ENCODE measurements at regions not wholly inside any gene's neighbourhood (a gene's known extent, or its start where the extent isn't known, plus 50 kb on each side); places are given as distances from the start of the nearest gene placed in this dataset.

DNA sequence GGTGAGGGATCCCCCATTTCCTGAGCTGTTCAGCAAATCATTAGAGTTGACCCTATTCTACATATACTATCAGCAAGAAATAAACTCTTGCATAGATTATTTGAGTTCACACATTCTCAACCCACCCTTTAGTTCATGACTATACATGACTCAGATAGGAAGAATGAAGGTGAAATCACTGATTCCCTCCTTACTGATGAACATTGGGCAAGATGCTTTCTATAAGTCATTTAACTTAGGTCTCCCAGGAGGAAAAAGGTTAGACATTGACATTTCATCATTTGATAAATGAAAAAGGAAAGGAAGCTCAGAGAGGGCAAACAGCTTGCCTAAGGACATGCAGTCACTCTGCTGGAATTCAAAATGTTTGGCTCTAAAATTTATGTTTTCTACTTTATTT is 408.0 kb downstream of the TMEM182 start:
- no peak overlapping the region for H3T11ph ChIP-seq (ENCODE audit: low read length)
- H3K56ac ChIP-seq (ENCODE audit: insufficient read length, low read depth, low read length) = no peak overlapping the region
- DNase-seq = no peak

More for the DNA sequence above, 408.0 kb downstream of the TMEM182 start:
- no peaks in the 10 kb centered on the region for H3K79me2 ChIP-seq (ENCODE audit: insufficient read depth, low read length)
- no peak overlapping the region for H3K4ac ChIP-seq (ENCODE audit: low read depth, low read length)
- H3K9ac ChIP-seq (ENCODE audit: extremely low read depth, insufficient read length, low read length) = no peak overlapping the region
- no peak overlapping the region for H2BK15ac ChIP-seq (ENCODE audit: low read depth, low read length)
- H3K79me1 ChIP-seq (ENCODE audit: insufficient read depth, low read depth, low read length, poor library complexity, severe bottlenecking) = no peaks in the 10 kb centered on the region
- H3K9me3 ChIP-seq (ENCODE audit: control insufficient read depth, low read depth, low read length) = no peaks in the 10 kb centered on the region
- H3K14ac ChIP-seq (ENCODE audit: insufficient read depth, low read length) = no peak overlapping the region
- no peak overlapping the region for H3K27ac ChIP-seq (ENCODE audit: insufficient read length, low read depth, low read length)
- no peak overlapping the region for H4K91ac ChIP-seq (ENCODE audit: insufficient read length, low read depth, low read length)
- no peak overlapping the region for H3K27ac Mint-ChIP-seq
- no peaks in the 10 kb centered on the region; the same call in 1 of the 2 replicates for H3K27me3 Mint-ChIP-seq (ENCODE audit: low read depth)
- H2AK5ac ChIP-seq (ENCODE audit: insufficient read length, low read length) = no peak overlapping the region
- H4K20me1 ChIP-seq (ENCODE audit: control insufficient read depth, insufficient read depth, insufficient read length) = no peaks in the 10 kb centered on the region
- no peak overlapping the region for H2AFZ ChIP-seq (ENCODE audit: low read length)
- no peak overlapping the region for H3K4me2 ChIP-seq (ENCODE audit: insufficient read depth, insufficient read length, low read length)
- no peak overlapping the region for H2BK12ac ChIP-seq (ENCODE audit: insufficient read length, low read depth, low read length)
- H2BK5ac ChIP-seq (ENCODE audit: insufficient read length, low read length) = no peak overlapping the region
- no peak overlapping the region for H4K8ac ChIP-seq (replicated peaks; ENCODE audit: insufficient read length, low read depth, low read length)
- H3K23ac ChIP-seq (ENCODE audit: insufficient read length, low read depth, low read length) = no peak overlapping the region
- TF ChIP-seq, protein P1, sequence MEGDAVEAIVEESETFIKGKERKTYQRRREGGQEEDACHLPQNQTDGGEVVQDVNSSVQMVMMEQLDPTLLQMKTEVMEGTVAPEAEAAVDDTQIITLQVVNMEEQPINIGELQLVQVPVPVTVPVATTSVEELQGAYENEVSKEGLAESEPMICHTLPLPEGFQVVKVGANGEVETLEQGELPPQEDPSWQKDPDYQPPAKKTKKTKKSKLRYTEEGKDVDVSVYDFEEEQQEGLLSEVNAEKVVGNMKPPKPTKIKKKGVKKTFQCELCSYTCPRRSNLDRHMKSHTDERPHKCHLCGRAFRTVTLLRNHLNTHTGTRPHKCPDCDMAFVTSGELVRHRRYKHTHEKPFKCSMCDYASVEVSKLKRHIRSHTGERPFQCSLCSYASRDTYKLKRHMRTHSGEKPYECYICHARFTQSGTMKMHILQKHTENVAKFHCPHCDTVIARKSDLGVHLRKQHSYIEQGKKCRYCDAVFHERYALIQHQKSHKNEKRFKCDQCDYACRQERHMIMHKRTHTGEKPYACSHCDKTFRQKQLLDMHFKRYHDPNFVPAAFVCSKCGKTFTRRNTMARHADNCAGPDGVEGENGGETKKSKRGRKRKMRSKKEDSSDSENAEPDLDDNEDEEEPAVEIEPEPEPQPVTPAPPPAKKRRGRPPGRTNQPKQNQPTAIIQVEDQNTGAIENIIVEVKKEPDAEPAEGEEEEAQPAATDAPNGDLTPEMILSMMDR (conservative IDR thresholded peaks at IDR 0.05) = no peak
- peaks cover 14 to 16% of the 10 kb centered on the region in 2 experiments for H3K4me1 Mint-ChIP-seq
- H4K5ac ChIP-seq (ENCODE audit: insufficient read length, low read depth, low read length) = no peak overlapping the region
- peaks cover 0 to 3% of the 10 kb centered on the region in 2 experiments; a peak in 1 of 5 replicates for H3K9me3 Mint-ChIP-seq
- H3K4me1 ChIP-seq (ENCODE audit: insufficient read depth, low read length) = no peaks in the 10 kb centered on the region
- no peaks in the 10 kb centered on the region for H3K23me2 ChIP-seq (ENCODE audit: insufficient read length, low read depth, low read length, poor library complexity, severe bottlenecking)
- no peaks in the 10 kb centered on the region for H3K27me3 ChIP-seq (ENCODE audit: insufficient read depth, low read length)
- H3K4me3 Mint-ChIP-seq = no peak overlapping the region
- no peak overlapping the region for H2BK120ac ChIP-seq (ENCODE audit: low read depth, low read length, poor library complexity, severe bottlenecking)
- peaks cover 0 to 5% (median 0%) of the 10 kb centered on the region in 3 experiments; a peak in 2 of 7 replicates for H3K36me3 Mint-ChIP-seq (ENCODE audit: insufficient read depth in 1 of 3, low read depth in 3 of 3)
- H2BK20ac ChIP-seq (ENCODE audit: low read depth, low read length, poor library complexity, severe bottlenecking) = no peak overlapping the region
- no peak overlapping the region for H3K18ac ChIP-seq (ENCODE audit: insufficient read length, low read depth, low read length)
